Astrocyte (in vitro differentiated cells and primary cell): ENCODE measurements at regions not wholly inside any gene's neighbourhood (a gene's known extent, or its start where the extent isn't known, plus 50 kb on each side); places are given as distances from the start of the nearest gene placed in this dataset.

ENCODE experiments used
- DNase-seq: peaks from one replicate; pipeline ENCODE4 v3.0.0-alpha.2; 2010; ENCODE audit warnings: low read depth
- FAIRE-seq: peaks from 2 replicates; lab custom pipeline; 2011; peaks lifted over from hg19 to GRCh38; lab: Jason Lieb, UNC
- H2AFZ ChIP-seq: 2 replicates; pipeline ENCODE4 v1.6.0; 2012; ENCODE audit warnings: low read depth, low read length, inconsistent platforms
- H3K27ac ChIP-seq: 2 replicates; pipeline ENCODE4 v1.5.1; 2011; ENCODE audit warnings: low read depth, low read length, inconsistent platforms
- H3K27me3 ChIP-seq: 2 replicates; pipeline ENCODE4 v1.6.0; 2011; ENCODE audit warnings: low read length, inconsistent platforms; ENCODE audit not compliant: insufficient read depth
- H3K36me3 ChIP-seq: 2 replicates; pipeline ENCODE4 v1.5.1; 2011; ENCODE audit warnings: low read length, inconsistent platforms; ENCODE audit not compliant: insufficient read depth
- H3K4me1 ChIP-seq: 2 replicates; pipeline ENCODE4 v1.5.1; 2011; ENCODE audit warnings: low read length, inconsistent platforms; ENCODE audit not compliant: insufficient read depth
- H3K4me2 ChIP-seq: 2 replicates; pipeline ENCODE4 v1.6.0; 2012; ENCODE audit warnings: low read length, inconsistent platforms
- H3K4me3 ChIP-seq: 2 replicates; pipeline ENCODE4 v1.5.1; 2011; ENCODE audit warnings: low read depth, mild to moderate bottlenecking, low read length, inconsistent platforms; ENCODE audit not compliant: insufficient read depth
- H3K79me2 ChIP-seq: 2 replicates; pipeline ENCODE4 v1.6.0; 2012; ENCODE audit warnings: mild to moderate bottlenecking, low read length, inconsistent platforms; ENCODE audit not compliant: insufficient read depth
- H3K9ac ChIP-seq: 2 replicates; pipeline ENCODE4 v1.6.0; 2012; ENCODE audit warnings: mild to moderate bottlenecking, low read length, inconsistent platforms
- H3K9me3 ChIP-seq: 2 replicates; pipeline ENCODE4 v1.5.1; 2012; ENCODE audit warnings: low read depth, mild to moderate bottlenecking, low read length, inconsistent platforms; ENCODE audit not compliant: insufficient read depth
- H4K20me1 ChIP-seq: 2 replicates; pipeline ENCODE4 v1.6.0; 2012; ENCODE audit warnings: low read length, inconsistent platforms; ENCODE audit not compliant: insufficient read depth
- H3K27ac Mint-ChIP-seq: one replicate; pipeline ENCODE4 v1.8.0; 2021; ENCODE audit warnings: mild to moderate bottlenecking, mixed read lengths; ENCODE audit not compliant: unreplicated experiment
- H3K27me3 Mint-ChIP-seq: one replicate; pipeline ENCODE4 v1.8.0; 2021; ENCODE audit warnings: low read depth, mixed read lengths; ENCODE audit not compliant: unreplicated experiment
- H3K36me3 Mint-ChIP-seq: one replicate; pipeline ENCODE4 v1.8.0; 2021; ENCODE audit warnings: low read depth, mixed read lengths; ENCODE audit not compliant: unreplicated experiment
- H3K4me1 Mint-ChIP-seq: one replicate; pipeline ENCODE4 v1.8.0; 2021; ENCODE audit warnings: low read depth, mixed read lengths; ENCODE audit not compliant: unreplicated experiment
- H3K4me3 Mint-ChIP-seq: one replicate; pipeline ENCODE4 v1.8.0; 2021; ENCODE audit warnings: mild to moderate bottlenecking, moderate library complexity, mixed read lengths; ENCODE audit not compliant: unreplicated experiment
- H3K9me3 Mint-ChIP-seq: one replicate; pipeline ENCODE4 v1.8.0; 2021; ENCODE audit warnings: mild to moderate bottlenecking, mixed read lengths; ENCODE audit not compliant: unreplicated experiment
- EZH2 ChIP-seq: IDR thresholded peaks from 2 replicates; pipeline ENCODE4 v1.6.1; 2012; ENCODE audit warnings: mild to moderate bottlenecking, low read length, inconsistent platforms; ENCODE audit not compliant: insufficient read depth
- TF ChIP-seq, protein P1 (sequence below): IDR thresholded peaks from 2 replicates; pipeline ENCODE4 v1.5.1; 2011; ENCODE audit warnings: low read depth, mild to moderate bottlenecking, inconsistent platforms, low read length, moderate library complexity; ENCODE audit not compliant: insufficient read depth

GRCh38 chrX:121456315-121456714 lies 408.9 kb downstream of the GLUD2 start:
- FAIRE-seq, result peak; percentile 94
- Mint-ChIP-seq H3K4me1 (no peaks in the 10 kb centered on the region), H3K9me3 (peaks cover 3% of the 10 kb centered on the region), H3K36me3 (no peaks in the 10 kb centered on the region), H3K4me3 (no peak overlapping the region), H3K27me3 (no peaks in the 10 kb centered on the region), H3K27ac (no peak overlapping the region)
- Histone ChIP-seq H2AFZ (no peak overlapping the region), H3K9ac (no peak overlapping the region), H3K4me1 (no peaks in the 10 kb centered on the region), H3K36me3 (no peaks in the 10 kb centered on the region), H3K9me3 (no peaks in the 10 kb centered on the region), H3K4me2 (no peak overlapping the region), H4K20me1 (no peaks in the 10 kb centered on the region), H3K4me3 (no peak overlapping the region), H3K79me2 (no peaks in the 10 kb centered on the region), H3K27ac (no peak overlapping the region), H3K27me3 (no peaks in the 10 kb centered on the region)
- TF ChIP-seq, protein P1, sequence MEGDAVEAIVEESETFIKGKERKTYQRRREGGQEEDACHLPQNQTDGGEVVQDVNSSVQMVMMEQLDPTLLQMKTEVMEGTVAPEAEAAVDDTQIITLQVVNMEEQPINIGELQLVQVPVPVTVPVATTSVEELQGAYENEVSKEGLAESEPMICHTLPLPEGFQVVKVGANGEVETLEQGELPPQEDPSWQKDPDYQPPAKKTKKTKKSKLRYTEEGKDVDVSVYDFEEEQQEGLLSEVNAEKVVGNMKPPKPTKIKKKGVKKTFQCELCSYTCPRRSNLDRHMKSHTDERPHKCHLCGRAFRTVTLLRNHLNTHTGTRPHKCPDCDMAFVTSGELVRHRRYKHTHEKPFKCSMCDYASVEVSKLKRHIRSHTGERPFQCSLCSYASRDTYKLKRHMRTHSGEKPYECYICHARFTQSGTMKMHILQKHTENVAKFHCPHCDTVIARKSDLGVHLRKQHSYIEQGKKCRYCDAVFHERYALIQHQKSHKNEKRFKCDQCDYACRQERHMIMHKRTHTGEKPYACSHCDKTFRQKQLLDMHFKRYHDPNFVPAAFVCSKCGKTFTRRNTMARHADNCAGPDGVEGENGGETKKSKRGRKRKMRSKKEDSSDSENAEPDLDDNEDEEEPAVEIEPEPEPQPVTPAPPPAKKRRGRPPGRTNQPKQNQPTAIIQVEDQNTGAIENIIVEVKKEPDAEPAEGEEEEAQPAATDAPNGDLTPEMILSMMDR, result no peak
- no peak for TF ChIP-seq EZH2
- DNase-seq, result no peak

- DNase-seq, result no peak
- Histone ChIP-seq H3K27ac (no peak overlapping the region), H2AFZ (no peak overlapping the region), H3K9me3 (no peaks in the 10 kb centered on the region), H3K4me1 (no peaks in the 10 kb centered on the region), H3K4me3 (no peak overlapping the region), H3K4me2 (no peak overlapping the region), H3K9ac (no peak overlapping the region), H3K27me3 (no peaks in the 10 kb centered on the region), H4K20me1 (no peaks in the 10 kb centered on the region), H3K36me3 (no peaks in the 10 kb centered on the region), H3K79me2 (no peaks in the 10 kb centered on the region)
- no peak for FAIRE-seq
- Mint-ChIP-seq H3K4me3 (no peak overlapping the region), H3K4me1 (no peaks in the 10 kb centered on the region), H3K36me3 (no peaks in the 10 kb centered on the region), H3K27ac (no peak overlapping the region), H3K27me3 (no peaks in the 10 kb centered on the region), H3K9me3 (peaks cover 3% of the 10 kb centered on the region)
- TF ChIP-seq, protein P1, result no peak
- TF ChIP-seq EZH2, result no peak
Observed at GRCh38 chrX:121457096-121457495, 409.7 kb downstream of the GLUD2 start.

DNA sequence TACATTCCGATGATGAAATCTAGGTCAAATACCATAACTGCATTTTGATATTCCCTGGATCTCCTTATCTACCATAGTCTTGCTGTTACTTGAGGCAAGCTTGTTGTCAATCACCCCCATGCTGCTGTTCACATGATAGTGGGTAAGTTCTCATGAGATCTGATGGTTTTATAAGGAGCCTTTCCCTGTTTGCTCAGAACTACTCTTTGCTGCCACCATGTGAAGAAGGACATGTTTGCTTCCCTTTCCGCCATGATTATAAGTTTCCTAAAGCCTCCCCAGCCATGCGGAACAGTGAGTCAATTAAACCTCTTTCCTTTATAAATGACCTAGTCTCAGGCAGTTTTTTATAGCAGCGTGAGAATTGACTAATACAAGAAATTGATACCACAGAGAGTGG lies 432.0 kb downstream of the GLUD2 start:
- DNase-seq (no peak), FAIRE-seq (no peak)
- Mint-ChIP-seq H3K27me3 (no peaks in the 10 kb centered on the region), H3K27ac (peak overlapping the region; percentile 41), H3K4me3 (no peak overlapping the region), H3K4me1 (no peaks in the 10 kb centered on the region), H3K36me3 (no peaks in the 10 kb centered on the region), H3K9me3 (peaks cover 2% of the 10 kb centered on the region)
- Histone ChIP-seq H3K4me3 (no peak overlapping the region), H3K9ac (no peak overlapping the region), H3K4me1 (no peaks in the 10 kb centered on the region), H4K20me1 (no peaks in the 10 kb centered on the region), H2AFZ (no peak overlapping the region), H3K27ac (no peak overlapping the region), H3K79me2 (no peaks in the 10 kb centered on the region), H3K4me2 (no peak overlapping the region), H3K36me3 (no peaks in the 10 kb centered on the region), H3K9me3 (no peaks in the 10 kb centered on the region), H3K27me3 (no peaks in the 10 kb centered on the region)
- TF ChIP-seq, protein P1, result no peak
- no peak for TF ChIP-seq EZH2
